Type B pancreatic cell (in vitro differentiated cells): ENCODE measurements at regions not wholly inside any gene's neighbourhood (a gene's known extent, or its start where the extent isn't known, plus 50 kb on each side); places are given as distances from the start of the nearest gene placed in this dataset.

Source experiments
- DNase-seq: peaks from one replicate; pipeline ENCODE4 v3.0.0; 2021; ENCODE audit warnings: mixed read lengths; ENCODE audit not compliant: unreplicated experiment; ENCODE audit errors: extremely low spot score
- H3K27ac Mint-ChIP-seq: 2 replicates; pipeline ENCODE4 v1.8.0; 2021; ENCODE audit warnings: mild to moderate bottlenecking, mixed read lengths
- H3K27me3 Mint-ChIP-seq: 2 replicates; pipeline ENCODE4 v1.8.0; 2021; ENCODE audit warnings: mixed read lengths
- H3K36me3 Mint-ChIP-seq: 2 replicates; pipeline ENCODE4 v1.8.0; 2021; ENCODE audit warnings: mixed read lengths
- H3K4me1 Mint-ChIP-seq: one replicate; pipeline ENCODE4 v1.8.0; 2021; ENCODE audit warnings: mixed read lengths; ENCODE audit not compliant: unreplicated experiment
- H3K4me3 Mint-ChIP-seq: 2 replicates; pipeline ENCODE4 v1.8.0; 2021; ENCODE audit warnings: mild to moderate bottlenecking, mixed read lengths
- H3K9me3 Mint-ChIP-seq: 2 replicates; pipeline ENCODE4 v1.8.0; 2021; ENCODE audit warnings: mixed read lengths
- TF ChIP-seq, protein P1 (sequence below): fragments of 200-600 bp; sonication (generic); conservative IDR thresholded peaks from 2 replicates; pipeline ENCODE4 v1.5.0; 2021; ENCODE audit warnings: antibody characterized with exemption, mild to moderate bottlenecking

DNA sequence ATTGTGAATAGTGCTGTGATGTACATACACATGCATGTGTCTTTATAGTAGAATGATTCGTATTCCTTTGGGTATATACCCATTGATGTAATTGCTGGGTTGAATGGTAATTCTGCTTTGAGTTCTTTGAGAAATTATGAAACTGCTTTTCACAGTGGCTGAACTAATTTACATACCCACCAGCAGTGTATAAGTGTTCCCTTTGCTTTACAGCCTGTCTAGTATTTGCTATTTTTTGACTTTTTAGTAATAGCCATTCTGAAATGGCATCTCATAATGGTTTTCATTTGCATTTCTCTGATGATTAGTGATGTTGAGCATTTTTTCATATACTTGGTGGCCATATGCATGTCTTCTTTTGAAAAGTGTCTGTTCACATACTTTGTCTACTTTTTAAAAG is 54.5 kb upstream of the FAM78B start:
- TF ChIP-seq, protein P1, sequence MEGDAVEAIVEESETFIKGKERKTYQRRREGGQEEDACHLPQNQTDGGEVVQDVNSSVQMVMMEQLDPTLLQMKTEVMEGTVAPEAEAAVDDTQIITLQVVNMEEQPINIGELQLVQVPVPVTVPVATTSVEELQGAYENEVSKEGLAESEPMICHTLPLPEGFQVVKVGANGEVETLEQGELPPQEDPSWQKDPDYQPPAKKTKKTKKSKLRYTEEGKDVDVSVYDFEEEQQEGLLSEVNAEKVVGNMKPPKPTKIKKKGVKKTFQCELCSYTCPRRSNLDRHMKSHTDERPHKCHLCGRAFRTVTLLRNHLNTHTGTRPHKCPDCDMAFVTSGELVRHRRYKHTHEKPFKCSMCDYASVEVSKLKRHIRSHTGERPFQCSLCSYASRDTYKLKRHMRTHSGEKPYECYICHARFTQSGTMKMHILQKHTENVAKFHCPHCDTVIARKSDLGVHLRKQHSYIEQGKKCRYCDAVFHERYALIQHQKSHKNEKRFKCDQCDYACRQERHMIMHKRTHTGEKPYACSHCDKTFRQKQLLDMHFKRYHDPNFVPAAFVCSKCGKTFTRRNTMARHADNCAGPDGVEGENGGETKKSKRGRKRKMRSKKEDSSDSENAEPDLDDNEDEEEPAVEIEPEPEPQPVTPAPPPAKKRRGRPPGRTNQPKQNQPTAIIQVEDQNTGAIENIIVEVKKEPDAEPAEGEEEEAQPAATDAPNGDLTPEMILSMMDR, result no peak
- H3K4me3 Mint-ChIP-seq, result no peak overlapping the region
- no peaks in the 10 kb centered on the region for H3K9me3 Mint-ChIP-seq
- no peak for DNase-seq
- H3K4me1 Mint-ChIP-seq, result no peaks in the 10 kb centered on the region
- no peak overlapping the region for H3K27ac Mint-ChIP-seq
- no peaks in the 10 kb centered on the region for H3K36me3 Mint-ChIP-seq
- H3K27me3 Mint-ChIP-seq, result no peaks in the 10 kb centered on the region

DNA sequence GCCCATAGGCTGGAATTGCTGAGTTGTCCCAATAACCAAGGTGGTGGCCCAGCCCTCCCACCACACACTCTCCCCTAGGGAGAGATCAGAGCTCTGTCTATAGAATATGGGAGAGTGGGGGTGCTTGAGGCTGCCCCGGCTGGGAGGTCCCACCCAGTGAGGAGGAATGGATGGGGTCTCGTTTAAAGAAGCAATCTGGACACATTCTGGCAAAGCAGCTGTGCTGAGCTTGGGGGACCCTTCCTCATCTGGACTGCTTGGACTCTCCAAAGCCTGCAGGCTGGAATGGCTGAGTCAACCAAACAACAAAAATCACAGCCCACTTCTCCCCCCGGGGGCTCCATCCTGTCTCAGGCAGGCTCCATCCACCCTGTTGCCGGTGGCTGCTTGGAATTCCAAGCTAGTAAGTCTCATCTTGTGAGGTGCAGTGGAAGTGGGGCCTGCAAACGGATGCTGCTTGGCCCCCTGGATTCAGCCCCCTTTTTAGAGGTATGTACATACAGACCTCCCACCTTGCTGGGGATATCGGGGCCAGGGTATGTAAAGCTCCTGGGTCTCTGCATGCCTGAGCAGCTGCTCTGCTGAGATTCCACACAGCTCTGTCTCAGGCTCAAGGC is 67.1 kb upstream of the FAM78B start:
- no peaks in the 10 kb centered on the region for H3K9me3 Mint-ChIP-seq
- no peak overlapping the region for H3K4me3 Mint-ChIP-seq
- no peak overlapping the region for H3K27ac Mint-ChIP-seq
- H3K4me1 Mint-ChIP-seq, result no peaks in the 10 kb centered on the region
- peaks cover 4% of the 10 kb centered on the region for H3K27me3 Mint-ChIP-seq
- no peak for DNase-seq
- TF ChIP-seq, protein P1, result no peak
- H3K36me3 Mint-ChIP-seq, result no peaks in the 10 kb centered on the region

DNA sequence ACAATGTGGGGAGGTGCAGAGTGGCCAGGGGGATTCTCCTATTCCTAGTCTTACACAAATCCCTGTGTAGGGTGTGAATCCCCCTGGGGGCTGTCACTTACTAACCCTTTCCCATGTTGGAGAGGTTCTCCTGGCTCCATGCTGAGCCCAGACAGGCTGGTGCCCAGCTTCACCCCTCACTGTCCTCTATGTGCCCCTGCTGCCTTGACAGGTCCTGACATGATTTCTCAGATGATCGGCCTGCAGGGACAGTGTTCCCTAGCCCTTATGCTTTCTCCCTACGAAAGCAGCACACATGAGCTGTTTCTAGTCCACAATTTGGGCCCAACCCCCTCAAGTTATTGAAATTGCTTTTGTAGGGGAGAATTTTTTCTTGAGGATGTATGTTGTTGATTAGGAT is 68.9 kb upstream of the FAM78B start:
- Mint-ChIP-seq H3K27me3 (peaks cover 4% of the 10 kb centered on the region), H3K4me3 (no peak overlapping the region), H3K4me1 (no peaks in the 10 kb centered on the region), H3K36me3 (no peaks in the 10 kb centered on the region), H3K9me3 (no peaks in the 10 kb centered on the region), H3K27ac (no peak overlapping the region)
- TF ChIP-seq, protein P1, result no peak
- no peak for DNase-seq

DNA sequence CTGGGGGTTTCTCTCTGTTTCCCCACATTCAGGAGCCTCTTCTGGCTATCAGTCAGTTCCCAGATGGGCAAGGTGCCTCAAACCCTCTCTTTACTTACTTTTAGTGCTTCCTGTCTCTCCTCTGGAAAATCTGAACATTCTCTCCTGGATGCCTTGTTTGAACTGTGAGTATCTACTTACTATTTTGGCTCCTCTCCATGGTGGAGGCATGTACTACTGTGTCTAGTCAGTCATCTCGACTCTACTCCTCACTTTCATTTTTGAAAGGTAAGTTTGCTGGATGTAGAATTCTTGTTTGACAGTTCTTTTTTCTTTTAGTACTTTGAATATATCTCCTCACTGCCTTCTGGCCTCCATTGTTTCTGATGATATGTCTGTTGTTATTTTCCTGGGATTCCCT is 70.9 kb upstream of the FAM78B start:
- DNase-seq, result no peak
- H3K4me1 Mint-ChIP-seq, result no peaks in the 10 kb centered on the region
- H3K27ac Mint-ChIP-seq, result no peak overlapping the region
- no peak overlapping the region for H3K4me3 Mint-ChIP-seq
- TF ChIP-seq, protein P1, result no peak
- H3K27me3 Mint-ChIP-seq, result no peaks in the 10 kb centered on the region
- no peaks in the 10 kb centered on the region for H3K9me3 Mint-ChIP-seq
- no peaks in the 10 kb centered on the region for H3K36me3 Mint-ChIP-seq

DNA sequence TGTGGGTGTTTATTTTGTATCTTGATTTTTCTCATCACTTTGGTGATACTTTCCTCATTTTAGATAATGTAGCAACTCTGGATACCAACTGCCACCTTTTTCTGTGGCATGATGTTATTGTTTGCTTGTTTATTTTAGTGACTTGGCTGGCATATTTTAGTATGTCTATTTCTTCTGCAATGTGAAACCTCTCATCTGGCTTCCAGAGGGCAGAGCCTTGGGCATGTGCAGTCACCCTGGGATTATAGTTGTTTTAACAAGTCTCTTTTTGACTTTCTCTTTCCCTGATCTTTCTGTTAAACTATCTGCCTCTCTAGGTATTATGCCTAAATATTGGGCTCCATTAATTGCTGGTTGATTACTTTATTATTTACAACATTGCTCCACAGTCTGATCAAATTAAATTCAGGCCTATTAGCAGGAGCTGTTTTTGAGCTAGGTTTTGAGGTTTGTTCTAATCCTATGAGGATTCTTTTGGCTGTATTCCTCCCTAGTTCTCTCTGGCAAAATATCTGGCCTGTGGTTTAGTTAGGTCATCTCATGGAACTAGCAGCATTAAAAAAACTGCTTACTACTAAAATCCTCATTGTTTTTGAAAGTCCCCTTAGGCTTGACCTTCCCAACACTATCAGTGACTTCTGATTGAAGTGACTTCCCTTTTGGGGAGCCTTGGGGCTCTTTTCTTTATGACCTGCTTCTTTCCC is 86.4 kb upstream of the FAM78B start:
- TF ChIP-seq, protein P1, result no peak
- peaks cover 6% of the 10 kb centered on the region for H3K9me3 Mint-ChIP-seq
- DNase-seq, result no peak
- no peak overlapping the region for H3K4me3 Mint-ChIP-seq
- no peaks in the 10 kb centered on the region for H3K27me3 Mint-ChIP-seq
- no peaks in the 10 kb centered on the region for H3K4me1 Mint-ChIP-seq
- H3K36me3 Mint-ChIP-seq, result no peaks in the 10 kb centered on the region
- H3K27ac Mint-ChIP-seq, result no peak overlapping the region
